Ascending aorta (tissue), 2 donors: ENCODE measurements at regions not wholly inside any gene's neighbourhood (a gene's known extent, or its start where the extent isn't known, plus 50 kb on each side); places are given as distances from the start of the nearest gene placed in this dataset.

Source experiments
- DNase-seq, 2 donors: peaks; one replicate each; pipeline ENCODE4 v3.0.0-alpha.2; 2019; ENCODE audit warnings: low spot score in 2 of 2
- H3K27ac ChIP-seq, 2 donors: fragments of 200-600 bp; sonication (generic); one replicate each; pipeline ENCODE4 v1.5.1; 2016 to 2017; ENCODE audit warnings: mild to moderate bottlenecking in 1 of 2
- H3K27me3 ChIP-seq: fragments of 200-600 bp; sonication (generic); one replicate; pipeline ENCODE4 v1.5.1; 2017
- H3K36me3 ChIP-seq, 2 donors: fragments of 200-600 bp; sonication (generic); one replicate each; pipeline ENCODE4 v1.5.1; 2016
- H3K4me1 ChIP-seq, 2 donors: fragments of 200-600 bp; sonication (generic); one replicate each; pipeline ENCODE4 v1.5.1; 2016 to 2017; ENCODE audit warnings: mild to moderate bottlenecking in 1 of 2
- H3K4me3 ChIP-seq, 2 donors: fragments of 200-600 bp; sonication (generic); one replicate each; pipeline ENCODE4 v1.5.1; 2016 to 2017; ENCODE audit warnings: mild to moderate bottlenecking in 1 of 2
- H3K9me3 ChIP-seq, 2 donors: fragments of 200-600 bp; sonication (generic); one replicate each; pipeline ENCODE4 v1.5.1; 2016
- CTCF ChIP-seq, 3 experiments: fragments of 200-600 bp in 2 of 3; fragments of 450-650 bp in 1 of 3; sonication (generic) in 2 of 3; IDR thresholded peaks; one replicate each; pipeline ENCODE4 v1.5.1; 2016 to 2019; ENCODE audit warnings: antibody characterized with exemption in 3 of 3, mild to moderate bottlenecking in 1 of 3, moderate library complexity in 1 of 3
- intact Hi-C: fragments of 100-400 bp; cut with DNase I; formaldehyde crosslinking; loops from one replicate; pipeline ENCODE4 v1.15.1; 2023

- Histone ChIP-seq H3K9me3 (no peaks in the 10 kb centered on the region), H3K27ac (no peak overlapping the region), H3K27me3 (no peaks in the 10 kb centered on the region), H3K4me1 (peaks cover 8 to 9% of the 10 kb centered on the region in 2 donors), H3K36me3 (no peaks in the 10 kb centered on the region), H3K4me3 (no peak overlapping the region)
- TF ChIP-seq CTCF (IDR thresholded peaks at IDR 0.05), result no peak
- no peak for DNase-seq
- intact Hi-C loops, result no loop called here
Observed at GRCh38 chr20:1831606-1832005, 63.6 kb upstream of the SIRPA start.

GRCh38 chr20:1831096-1831495 lies 64.1 kb upstream of the SIRPA start:
- Histone ChIP-seq H3K9me3 (no peaks in the 10 kb centered on the region), H3K4me1 (peaks cover 8 to 9% of the 10 kb centered on the region in 2 donors), H3K4me3 (no peak overlapping the region), H3K36me3 (no peaks in the 10 kb centered on the region), H3K27ac (no peak overlapping the region), H3K27me3 (no peaks in the 10 kb centered on the region)
- no peak for DNase-seq
- intact Hi-C loops, result no loop called here
- no peak for TF ChIP-seq CTCF (IDR thresholded peaks at IDR 0.05)

- no peak for TF ChIP-seq CTCF (IDR thresholded peaks at IDR 0.05)
- Histone ChIP-seq H3K27me3 (no peaks in the 10 kb centered on the region), H3K4me1 (peaks cover 4 to 9% of the 10 kb centered on the region in 2 donors), H3K4me3 (no peak overlapping the region), H3K9me3 (no peaks in the 10 kb centered on the region), H3K27ac (no peak overlapping the region), H3K36me3 (no peaks in the 10 kb centered on the region)
- peak in 1 of 2 donors; percentile 78 for DNase-seq
- intact Hi-C loops, result no loop called here
Observed at GRCh38 chr20:1830240-1830639, 65.0 kb upstream of the SIRPA start.

- Histone ChIP-seq H3K27ac (no peak overlapping the region), H3K4me3 (no peak overlapping the region)
- intact Hi-C loops, result no loop called here
Observed at GRCh38 chr20:1829531-1829930, 65.7 kb upstream of the SIRPA start.

GRCh38 chr20:1828786-1829131 lies 66.4 kb upstream of the SIRPA start:
- no peak for TF ChIP-seq CTCF (IDR thresholded peaks at IDR 0.05)
- Histone ChIP-seq H3K27me3 (no peaks in the 10 kb centered on the region), H3K4me3 (no peak overlapping the region), H3K36me3 (no peaks in the 10 kb centered on the region), H3K9me3 (no peaks in the 10 kb centered on the region), H3K27ac (no peak overlapping the region), H3K4me1 (peaks cover 0 to 9% of the 10 kb centered on the region in 2 donors)
- no peak for DNase-seq
- intact Hi-C loops, result no loop called here

More at GRCh38 chr20:1829531-1829930, 65.7 kb upstream of the SIRPA start:
- H3K9me3 ChIP-seq, result no peaks in the 10 kb centered on the region
- H3K36me3 ChIP-seq, result no peaks in the 10 kb centered on the region
- no peaks in the 10 kb centered on the region for H3K27me3 ChIP-seq
- TF ChIP-seq CTCF (IDR thresholded peaks at IDR 0.05), result no peak
- peaks cover 0 to 9% of the 10 kb centered on the region in 2 donors for H3K4me1 ChIP-seq
- no peak for DNase-seq
